GM23338 (cell line): ENCODE measurements at regions not wholly inside any gene's neighbourhood (a gene's known extent, or its start where the extent isn't known, plus 50 kb on each side); places are given as distances from the start of the nearest gene placed in this dataset.

ENCODE experiments used
- ATAC-seq: fragments of 200-7000 bp; cut with Tn5 transposase; 3 replicates; pipeline ENCODE4 v1.9.1; 2020
- DNase-seq: peaks from one replicate; pipeline ENCODE4 v3.0.0-alpha.2; 2015; ENCODE audit warnings: low spot score
- H2AFZ ChIP-seq: fragments of 200-600 bp; sonication (generic); 2 replicates; pipeline ENCODE4 v1.8.0; 2016; ENCODE audit warnings: antibody characterized with exemption, mild to moderate bottlenecking, moderate library complexity
- H3F3A ChIP-seq: fragments of 200-600 bp; sonication (generic); replicated peaks from 2 replicates; pipeline ENCODE4 v1.8.0; 2017; ENCODE audit warnings: antibody characterized with exemption, mixed run types, low read depth
- H3K27ac ChIP-seq: fragments of 200-600 bp; sonication (generic); 2 replicates; pipeline ENCODE4 v1.6.1; 2016; ENCODE audit warnings: low read depth
- H3K27me3 ChIP-seq: fragments of 200-600 bp; sonication (generic); 2 replicates; pipeline ENCODE4 v1.8.0; 2016; ENCODE audit warnings: mild to moderate bottlenecking, mixed run types, moderate library complexity; ENCODE audit not compliant: insufficient read depth
- H3K36me3 ChIP-seq: fragments of 200-600 bp; sonication (generic); 2 replicates; pipeline ENCODE4 v1.8.0; 2016; ENCODE audit warnings: mild to moderate bottlenecking; ENCODE audit not compliant: insufficient read depth
- H3K4me1 ChIP-seq: fragments of 200-600 bp; sonication (generic); 2 replicates; pipeline ENCODE4 v1.8.0; 2016; ENCODE audit warnings: mild to moderate bottlenecking, moderate library complexity; ENCODE audit not compliant: insufficient read depth
- H3K4me2 ChIP-seq: fragments of 200-600 bp; sonication (generic); 2 replicates; pipeline ENCODE4 v1.7.1; 2017; ENCODE audit warnings: mixed run types
- H3K4me3 ChIP-seq: fragments of 200-600 bp; sonication (generic); 2 replicates; pipeline ENCODE4 v1.6.1; 2016; ENCODE audit warnings: mixed run types
- H3K79me2 ChIP-seq: fragments of 200-600 bp; sonication (generic); replicated peaks from 2 replicates; pipeline ENCODE4 v1.8.0; 2017; ENCODE audit warnings: mild to moderate bottlenecking; ENCODE audit not compliant: insufficient read depth
- H3K9me2 ChIP-seq: fragments of 200-600 bp; sonication (generic); 2 replicates; pipeline ENCODE4 v1.8.0; 2017; ENCODE audit not compliant: insufficient read depth
- H4K20me1 ChIP-seq: fragments of 200-600 bp; sonication (generic); replicated peaks from 2 replicates; pipeline ENCODE4 v1.8.0; 2017; ENCODE audit warnings: mild to moderate bottlenecking; ENCODE audit not compliant: insufficient read depth
- H3K27ac Mint-ChIP-seq: 2 replicates; pipeline ENCODE4 v1.8.0; 2020; ENCODE audit warnings: inconsistent platforms, mild to moderate bottlenecking, moderate library complexity, mixed read lengths
- H3K27me3 Mint-ChIP-seq: 3 replicates; pipeline ENCODE4 v1.8.0; 2022; ENCODE audit warnings: low read depth, mild to moderate bottlenecking, moderate library complexity, mixed read lengths, inconsistent platforms; ENCODE audit not compliant: insufficient read depth, poor library complexity
- H3K36me3 Mint-ChIP-seq: 3 replicates; pipeline ENCODE4 v1.8.0; 2021; ENCODE audit warnings: low read depth, mild to moderate bottlenecking, inconsistent platforms, moderate library complexity, mixed read lengths
- H3K4me1 Mint-ChIP-seq: 3 replicates; pipeline ENCODE4 v1.8.0; 2020; ENCODE audit warnings: mild to moderate bottlenecking, inconsistent platforms, mixed read lengths
- H3K4me3 Mint-ChIP-seq: 3 replicates; pipeline ENCODE4 v1.8.0; 2021; ENCODE audit warnings: moderate library complexity, mild to moderate bottlenecking, inconsistent platforms, mixed read lengths
- H3K9me3 Mint-ChIP-seq: 3 replicates; pipeline ENCODE4 v1.8.0; 2020; ENCODE audit warnings: moderate library complexity, mild to moderate bottlenecking, inconsistent platforms, mixed read lengths
- EZH2 ChIP-seq: fragments of 200-600 bp; sonication (generic); IDR thresholded peaks from one replicate; pipeline ENCODE4 v1.8.0; 2017; ENCODE audit warnings: antibody characterized with exemption, mild to moderate bottlenecking, low read depth; ENCODE audit not compliant: unreplicated experiment
- EZH2phosphoT487 ChIP-seq: fragments of 200-600 bp; sonication (generic); IDR thresholded peaks from one replicate; pipeline ENCODE4 v1.8.1; 2018; ENCODE audit warnings: antibody characterized with exemption; ENCODE audit not compliant: unreplicated experiment
- POLR2AphosphoS5 ChIP-seq: IDR thresholded peaks from 2 replicates; pipeline ENCODE4 v1.6.1; 2016; ENCODE audit warnings: antibody characterized with exemption, low read depth
- ZNF114 ChIP-seq: fragments of 250-450 bp; sonication (Bioruptor Pico); IDR thresholded peaks from 2 replicates; pipeline ENCODE4 v1.5.0; 2020; ENCODE audit warnings: mild to moderate bottlenecking, moderate library complexity
- ZNF331 ChIP-seq: fragments of 250-450 bp; sonication (Bioruptor Pico); IDR thresholded peaks from 2 replicates; pipeline ENCODE4 v1.5.0; 2020; ENCODE audit warnings: low read depth, mild to moderate bottlenecking, moderate library complexity
- TF ChIP-seq, protein P1 (sequence below): fragments of 250-450 bp; sonication (Bioruptor Pico); IDR thresholded peaks from 2 replicates; pipeline ENCODE4 v1.5.0; 2020; ENCODE audit warnings: mild to moderate bottlenecking, moderate library complexity
- TF ChIP-seq, protein P2 (sequence below): IDR thresholded peaks from one replicate; pipeline ENCODE4 v1.6.1; 2018; ENCODE audit warnings: antibody characterized with exemption; ENCODE audit not compliant: unreplicated experiment
- TF ChIP-seq, protein P3 (sequence below), 2 experiments: fragments of 200-600 bp in 1 of 2; sonication (generic) in 1 of 2; conservative IDR thresholded peaks; 2 replicates each; pipeline versions ENCODE4 v1.5.1 to v1.6.1; 2016 to 2017; ENCODE audit warnings: antibody characterized with exemption in 2 of 2, low read depth in 2 of 2, mild to moderate bottlenecking in 2 of 2, moderate library complexity in 1 of 2

DNA sequence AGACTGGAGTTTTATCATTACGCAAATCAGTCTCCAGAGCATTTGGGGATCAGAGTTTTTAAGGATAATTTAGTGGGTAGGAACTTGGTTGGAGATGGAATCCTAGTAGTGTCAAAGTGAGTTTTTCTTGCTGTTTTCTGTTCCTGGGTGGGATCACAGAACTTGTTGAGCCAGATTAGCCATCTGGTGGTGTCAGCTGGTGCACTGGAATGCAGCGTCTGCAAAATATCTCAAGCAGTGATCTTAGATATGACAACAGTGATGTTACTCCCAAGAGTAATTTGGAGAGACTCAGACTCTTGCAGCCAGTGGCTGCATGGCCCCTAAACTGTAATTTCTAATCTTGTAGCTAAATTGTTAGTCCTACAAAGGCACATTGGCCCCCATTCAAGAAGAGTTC lies 1257.8 kb downstream of the MAT2B start (continued):
- TF ChIP-seq, protein P1, sequence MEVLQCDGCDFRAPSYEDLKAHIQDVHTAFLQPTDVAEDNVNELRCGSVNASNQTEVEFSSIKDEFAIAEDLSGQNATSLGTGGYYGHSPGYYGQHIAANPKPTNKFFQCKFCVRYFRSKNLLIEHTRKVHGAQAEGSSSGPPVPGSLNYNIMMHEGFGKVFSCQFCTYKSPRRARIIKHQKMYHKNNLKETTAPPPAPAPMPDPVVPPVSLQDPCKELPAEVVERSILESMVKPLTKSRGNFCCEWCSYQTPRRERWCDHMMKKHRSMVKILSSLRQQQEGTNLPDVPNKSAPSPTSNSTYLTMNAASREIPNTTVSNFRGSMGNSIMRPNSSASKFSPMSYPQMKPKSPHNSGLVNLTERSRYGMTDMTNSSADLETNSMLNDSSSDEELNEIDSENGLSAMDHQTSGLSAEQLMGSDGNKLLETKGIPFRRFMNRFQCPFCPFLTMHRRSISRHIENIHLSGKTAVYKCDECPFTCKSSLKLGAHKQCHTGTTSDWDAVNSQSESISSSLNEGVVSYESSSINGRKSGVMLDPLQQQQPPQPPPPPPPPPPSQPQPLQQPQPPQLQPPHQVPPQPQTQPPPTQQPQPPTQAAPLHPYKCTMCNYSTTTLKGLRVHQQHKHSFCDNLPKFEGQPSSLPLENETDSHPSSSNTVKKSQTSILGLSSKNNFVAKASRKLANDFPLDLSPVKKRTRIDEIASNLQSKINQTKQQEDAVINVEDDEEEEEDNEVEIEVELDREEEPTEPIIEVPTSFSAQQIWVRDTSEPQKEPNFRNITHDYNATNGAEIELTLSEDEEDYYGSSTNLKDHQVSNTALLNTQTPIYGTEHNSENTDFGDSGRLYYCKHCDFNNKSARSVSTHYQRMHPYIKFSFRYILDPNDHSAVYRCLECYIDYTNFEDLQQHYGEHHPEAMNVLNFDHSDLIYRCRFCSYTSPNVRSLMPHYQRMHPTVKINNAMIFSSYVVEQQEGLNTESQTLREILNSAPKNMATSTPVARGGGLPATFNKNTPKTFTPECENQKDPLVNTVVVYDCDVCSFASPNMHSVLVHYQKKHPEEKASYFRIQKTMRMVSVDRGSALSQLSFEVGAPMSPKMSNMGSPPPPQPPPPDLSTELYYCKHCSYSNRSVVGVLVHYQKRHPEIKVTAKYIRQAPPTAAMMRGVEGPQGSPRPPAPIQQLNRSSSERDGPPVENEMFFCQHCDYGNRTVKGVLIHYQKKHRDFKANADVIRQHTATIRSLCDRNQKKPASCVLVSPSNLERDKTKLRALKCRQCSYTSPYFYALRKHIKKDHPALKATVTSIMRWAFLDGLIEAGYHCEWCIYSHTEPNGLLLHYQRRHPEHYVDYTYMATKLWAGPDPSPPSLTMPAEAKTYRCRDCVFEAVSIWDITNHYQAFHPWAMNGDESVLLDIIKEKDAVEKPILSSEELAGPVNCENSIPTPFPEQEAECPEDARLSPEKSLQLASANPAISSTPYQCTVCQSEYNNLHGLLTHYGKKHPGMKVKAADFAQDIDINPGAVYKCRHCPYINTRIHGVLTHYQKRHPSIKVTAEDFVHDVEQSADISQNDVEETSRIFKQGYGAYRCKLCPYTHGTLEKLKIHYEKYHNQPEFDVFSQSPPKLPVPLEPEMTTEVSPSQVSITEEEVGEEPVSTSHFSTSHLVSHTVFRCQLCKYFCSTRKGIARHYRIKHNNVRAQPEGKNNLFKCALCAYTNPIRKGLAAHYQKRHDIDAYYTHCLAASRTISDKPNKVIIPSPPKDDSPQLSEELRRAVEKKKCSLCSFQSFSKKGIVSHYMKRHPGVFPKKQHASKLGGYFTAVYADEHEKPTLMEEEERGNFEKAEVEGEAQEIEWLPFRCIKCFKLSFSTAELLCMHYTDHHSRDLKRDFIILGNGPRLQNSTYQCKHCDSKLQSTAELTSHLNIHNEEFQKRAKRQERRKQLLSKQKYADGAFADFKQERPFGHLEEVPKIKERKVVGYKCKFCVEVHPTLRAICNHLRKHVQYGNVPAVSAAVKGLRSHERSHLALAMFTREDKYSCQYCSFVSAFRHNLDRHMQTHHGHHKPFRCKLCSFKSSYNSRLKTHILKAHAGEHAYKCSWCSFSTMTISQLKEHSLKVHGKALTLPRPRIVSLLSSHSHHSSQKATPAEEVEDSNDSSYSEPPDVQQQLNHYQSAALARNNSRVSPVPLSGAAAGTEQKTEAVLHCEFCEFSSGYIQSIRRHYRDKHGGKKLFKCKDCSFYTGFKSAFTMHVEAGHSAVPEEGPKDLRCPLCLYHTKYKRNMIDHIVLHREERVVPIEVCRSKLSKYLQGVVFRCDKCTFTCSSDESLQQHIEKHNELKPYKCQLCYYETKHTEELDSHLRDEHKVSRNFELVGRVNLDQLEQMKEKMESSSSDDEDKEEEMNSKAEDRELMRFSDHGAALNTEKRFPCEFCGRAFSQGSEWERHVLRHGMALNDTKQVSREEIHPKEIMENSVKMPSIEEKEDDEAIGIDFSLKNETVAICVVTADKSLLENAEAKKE (CRISPR knock-in tag): no peak

DNA sequence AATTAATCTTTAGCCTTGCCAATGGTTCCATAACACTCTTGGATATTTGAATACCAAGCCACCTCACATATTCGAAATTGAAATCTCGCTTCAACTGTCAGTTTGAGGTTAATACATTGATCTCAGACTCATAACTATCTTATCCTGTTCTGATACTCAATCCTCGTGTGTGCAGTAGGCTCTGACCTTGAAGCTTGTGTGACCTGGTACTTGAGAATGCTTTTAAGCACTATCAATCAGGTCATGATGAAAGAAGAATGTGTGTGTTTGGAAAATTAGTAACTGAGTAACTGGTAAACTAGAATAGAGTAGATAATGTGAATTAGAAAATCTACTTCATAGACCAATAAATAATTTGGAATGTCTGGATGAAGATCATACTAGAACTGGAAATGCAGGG lies 1266.7 kb downstream of the MAT2B start:
- Mint-ChIP-seq H3K36me3 (peaks cover 10% of the 10 kb centered on the region; the same call in 2 of the 3 replicates), H3K4me1 (no peaks in the 10 kb centered on the region), H3K27me3 (peaks cover 1% of the 10 kb centered on the region), H3K27ac (no peak overlapping the region), H3K9me3 (peaks cover 19% of the 10 kb centered on the region), H3K4me3 (no peak overlapping the region)
- ATAC-seq (no peak), DNase-seq (no peak)
- no peaks in the 10 kb centered on the region for H3K36me3 ChIP-seq
- TF ChIP-seq EZH2 (no peak), EZH2phosphoT487 (no peak), ZNF331 (CRISPR knock-in tag) (no peak), ZNF114 (CRISPR knock-in tag) (no peak), POLR2AphosphoS5 (no peak)
- TF ChIP-seq, protein P2, sequence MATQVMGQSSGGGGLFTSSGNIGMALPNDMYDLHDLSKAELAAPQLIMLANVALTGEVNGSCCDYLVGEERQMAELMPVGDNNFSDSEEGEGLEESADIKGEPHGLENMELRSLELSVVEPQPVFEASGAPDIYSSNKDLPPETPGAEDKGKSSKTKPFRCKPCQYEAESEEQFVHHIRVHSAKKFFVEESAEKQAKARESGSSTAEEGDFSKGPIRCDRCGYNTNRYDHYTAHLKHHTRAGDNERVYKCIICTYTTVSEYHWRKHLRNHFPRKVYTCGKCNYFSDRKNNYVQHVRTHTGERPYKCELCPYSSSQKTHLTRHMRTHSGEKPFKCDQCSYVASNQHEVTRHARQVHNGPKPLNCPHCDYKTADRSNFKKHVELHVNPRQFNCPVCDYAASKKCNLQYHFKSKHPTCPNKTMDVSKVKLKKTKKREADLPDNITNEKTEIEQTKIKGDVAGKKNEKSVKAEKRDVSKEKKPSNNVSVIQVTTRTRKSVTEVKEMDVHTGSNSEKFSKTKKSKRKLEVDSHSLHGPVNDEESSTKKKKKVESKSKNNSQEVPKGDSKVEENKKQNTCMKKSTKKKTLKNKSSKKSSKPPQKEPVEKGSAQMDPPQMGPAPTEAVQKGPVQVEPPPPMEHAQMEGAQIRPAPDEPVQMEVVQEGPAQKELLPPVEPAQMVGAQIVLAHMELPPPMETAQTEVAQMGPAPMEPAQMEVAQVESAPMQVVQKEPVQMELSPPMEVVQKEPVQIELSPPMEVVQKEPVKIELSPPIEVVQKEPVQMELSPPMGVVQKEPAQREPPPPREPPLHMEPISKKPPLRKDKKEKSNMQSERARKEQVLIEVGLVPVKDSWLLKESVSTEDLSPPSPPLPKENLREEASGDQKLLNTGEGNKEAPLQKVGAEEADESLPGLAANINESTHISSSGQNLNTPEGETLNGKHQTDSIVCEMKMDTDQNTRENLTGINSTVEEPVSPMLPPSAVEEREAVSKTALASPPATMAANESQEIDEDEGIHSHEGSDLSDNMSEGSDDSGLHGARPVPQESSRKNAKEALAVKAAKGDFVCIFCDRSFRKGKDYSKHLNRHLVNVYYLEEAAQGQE: no peak
- TF ChIP-seq, protein P3, sequence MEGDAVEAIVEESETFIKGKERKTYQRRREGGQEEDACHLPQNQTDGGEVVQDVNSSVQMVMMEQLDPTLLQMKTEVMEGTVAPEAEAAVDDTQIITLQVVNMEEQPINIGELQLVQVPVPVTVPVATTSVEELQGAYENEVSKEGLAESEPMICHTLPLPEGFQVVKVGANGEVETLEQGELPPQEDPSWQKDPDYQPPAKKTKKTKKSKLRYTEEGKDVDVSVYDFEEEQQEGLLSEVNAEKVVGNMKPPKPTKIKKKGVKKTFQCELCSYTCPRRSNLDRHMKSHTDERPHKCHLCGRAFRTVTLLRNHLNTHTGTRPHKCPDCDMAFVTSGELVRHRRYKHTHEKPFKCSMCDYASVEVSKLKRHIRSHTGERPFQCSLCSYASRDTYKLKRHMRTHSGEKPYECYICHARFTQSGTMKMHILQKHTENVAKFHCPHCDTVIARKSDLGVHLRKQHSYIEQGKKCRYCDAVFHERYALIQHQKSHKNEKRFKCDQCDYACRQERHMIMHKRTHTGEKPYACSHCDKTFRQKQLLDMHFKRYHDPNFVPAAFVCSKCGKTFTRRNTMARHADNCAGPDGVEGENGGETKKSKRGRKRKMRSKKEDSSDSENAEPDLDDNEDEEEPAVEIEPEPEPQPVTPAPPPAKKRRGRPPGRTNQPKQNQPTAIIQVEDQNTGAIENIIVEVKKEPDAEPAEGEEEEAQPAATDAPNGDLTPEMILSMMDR (conservative IDR thresholded peaks at IDR 0.05; ENCODE audit: low read depth in 2 of 2): no peak
- no peaks in the 10 kb centered on the region for H3K4me1 ChIP-seq
- no peaks in the 10 kb centered on the region; the same call in 1 of the 2 replicates for H3K9me2 ChIP-seq
- no peak overlapping the region for H3K27ac ChIP-seq
- H3F3A ChIP-seq: no peaks in the 10 kb centered on the region
- H3K79me2 ChIP-seq: no peaks in the 10 kb centered on the region
- no peak overlapping the region for H3K4me2 ChIP-seq
- no peaks in the 10 kb centered on the region for H4K20me1 ChIP-seq
- no peaks in the 10 kb centered on the region for H3K27me3 ChIP-seq
- H3K4me3 ChIP-seq: no peak overlapping the region
- H2AFZ ChIP-seq: no peak overlapping the region
